C4-2B (cell line): ENCODE measurements at regions not wholly inside any gene's neighbourhood (a gene's known extent, or its start where the extent isn't known, plus 50 kb on each side); places are given as distances from the start of the nearest gene placed in this dataset.

Experiments used
- ZFX ChIP-seq: fragments of 450-650 bp; IDR thresholded peaks from 2 replicates; pipeline ENCODE4 v1.6.1; 2017
- TF ChIP-seq, protein P1 (sequence below): fragments of 450-650 bp; conservative IDR thresholded peaks from 2 replicates; pipeline ENCODE4 v1.5.1; 2017; ENCODE audit warnings: mild to moderate bottlenecking

DNA sequence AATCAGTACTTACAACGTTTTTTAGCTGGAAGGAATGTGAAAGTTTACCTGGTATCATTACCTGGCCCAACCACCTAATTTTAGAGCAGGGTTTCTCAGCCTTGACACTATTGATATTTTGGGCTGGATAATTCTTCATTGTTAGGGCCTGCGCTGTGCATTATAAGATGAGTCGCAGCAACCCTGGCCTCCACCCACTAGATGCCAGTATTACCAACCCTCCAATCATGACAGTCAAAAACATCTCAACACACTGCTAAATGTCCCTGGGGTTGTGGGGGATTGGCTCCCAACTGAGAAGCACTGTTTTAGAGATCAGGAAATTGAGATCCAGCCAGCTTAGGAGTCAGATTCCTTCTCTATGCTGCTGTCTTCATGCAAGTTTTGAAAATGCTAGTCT lies 265.3 kb upstream of the TCF4 start:
- TF ChIP-seq, protein P1, sequence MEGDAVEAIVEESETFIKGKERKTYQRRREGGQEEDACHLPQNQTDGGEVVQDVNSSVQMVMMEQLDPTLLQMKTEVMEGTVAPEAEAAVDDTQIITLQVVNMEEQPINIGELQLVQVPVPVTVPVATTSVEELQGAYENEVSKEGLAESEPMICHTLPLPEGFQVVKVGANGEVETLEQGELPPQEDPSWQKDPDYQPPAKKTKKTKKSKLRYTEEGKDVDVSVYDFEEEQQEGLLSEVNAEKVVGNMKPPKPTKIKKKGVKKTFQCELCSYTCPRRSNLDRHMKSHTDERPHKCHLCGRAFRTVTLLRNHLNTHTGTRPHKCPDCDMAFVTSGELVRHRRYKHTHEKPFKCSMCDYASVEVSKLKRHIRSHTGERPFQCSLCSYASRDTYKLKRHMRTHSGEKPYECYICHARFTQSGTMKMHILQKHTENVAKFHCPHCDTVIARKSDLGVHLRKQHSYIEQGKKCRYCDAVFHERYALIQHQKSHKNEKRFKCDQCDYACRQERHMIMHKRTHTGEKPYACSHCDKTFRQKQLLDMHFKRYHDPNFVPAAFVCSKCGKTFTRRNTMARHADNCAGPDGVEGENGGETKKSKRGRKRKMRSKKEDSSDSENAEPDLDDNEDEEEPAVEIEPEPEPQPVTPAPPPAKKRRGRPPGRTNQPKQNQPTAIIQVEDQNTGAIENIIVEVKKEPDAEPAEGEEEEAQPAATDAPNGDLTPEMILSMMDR = no peak
- no peak for TF ChIP-seq ZFX
